NCI-H510A treated with DMSO at 0.1 percent for 48 hours (cell line): ENCODE measurements at regions not wholly inside any gene's neighbourhood (a gene's known extent, or its start where the extent isn't known, plus 50 kb on each side); places are given as distances from the start of the nearest gene placed in this dataset.

Source experiments
- DNase-seq: peaks from one replicate; lab custom pipeline; 2025; lab: John Stamatoyannopoulos, UW

DNA sequence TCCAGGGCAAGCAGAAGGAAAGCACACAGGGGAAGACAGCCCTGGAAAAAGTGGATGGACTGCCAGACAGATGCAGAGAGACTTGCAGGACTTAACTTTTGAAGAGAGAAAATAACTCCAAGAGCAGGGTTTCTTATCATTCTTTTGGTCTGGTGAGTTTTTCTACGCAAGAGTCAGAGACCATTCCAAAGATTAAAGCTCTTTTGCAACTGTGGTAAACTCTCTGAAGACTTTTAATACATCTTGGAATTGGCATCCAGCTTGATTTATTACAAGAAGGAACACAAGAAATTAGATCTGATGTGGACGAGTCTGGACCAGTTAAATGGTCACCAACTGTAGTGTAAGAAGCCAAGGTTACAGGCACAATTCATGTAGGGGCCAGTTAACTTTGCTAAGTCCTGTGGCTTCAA, 153.4 kb downstream of the SIPA1L2 start:
- no peak for DNase-seq

DNA sequence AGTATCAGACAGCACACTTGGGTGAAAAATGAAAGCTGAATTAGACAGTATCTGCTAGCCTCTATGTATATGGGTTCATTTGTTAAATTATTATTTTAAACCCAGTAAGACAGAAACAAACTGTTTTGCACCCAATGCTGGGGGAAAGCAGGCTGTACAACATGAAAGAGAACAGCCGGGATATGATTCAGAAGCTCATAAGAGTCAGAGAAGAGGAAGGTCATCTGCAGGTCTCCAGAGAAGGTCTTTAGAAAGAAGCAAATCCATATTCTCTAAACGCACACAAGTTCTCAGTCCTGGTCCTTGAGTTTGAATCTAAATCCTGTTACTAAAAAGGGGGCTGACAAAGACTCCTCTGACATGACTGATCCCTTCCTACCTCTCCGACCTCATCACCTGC, 155.1 kb downstream of the SIPA1L2 start:
- no peak for DNase-seq

DNA sequence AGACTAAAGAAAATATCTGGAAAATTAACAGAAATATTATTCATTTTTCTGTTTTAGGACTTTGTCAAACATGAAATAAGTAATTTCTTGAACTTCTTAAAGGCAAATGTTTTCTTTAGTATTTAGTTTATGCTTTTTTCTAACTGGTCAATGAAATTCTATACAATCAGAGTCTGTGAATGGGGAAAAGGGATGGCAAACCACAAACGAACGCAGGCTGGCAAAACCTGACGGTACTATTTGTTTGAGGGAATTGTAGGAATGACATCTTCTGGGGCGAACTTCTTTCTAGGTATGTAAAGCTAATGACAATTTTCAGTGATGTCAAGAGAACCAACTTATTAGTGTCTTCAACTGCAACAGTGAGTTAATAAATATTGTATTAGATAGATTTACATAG, 156.0 kb downstream of the SIPA1L2 start:
- DNase-seq: no peak

DNA sequence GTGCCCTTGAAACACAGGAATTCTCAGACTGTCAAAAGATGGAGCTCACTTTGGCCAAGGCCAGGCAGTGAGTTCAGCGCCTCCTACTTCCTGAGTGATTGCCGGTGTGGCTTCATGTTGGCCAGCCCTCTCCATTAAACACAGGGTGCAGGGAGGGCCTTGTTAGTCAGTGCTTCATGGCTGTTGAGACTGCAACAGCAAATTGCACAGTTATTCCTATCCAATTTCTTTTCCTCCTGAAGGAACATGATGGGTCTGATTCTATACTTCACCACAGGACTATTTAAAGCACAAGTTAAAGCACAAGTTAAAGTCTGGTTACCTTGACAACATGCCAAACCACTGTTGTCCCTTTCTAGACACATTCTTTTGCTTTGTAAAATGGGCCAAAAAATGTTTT, 156.6 kb downstream of the SIPA1L2 start:
- no peak for DNase-seq

DNA sequence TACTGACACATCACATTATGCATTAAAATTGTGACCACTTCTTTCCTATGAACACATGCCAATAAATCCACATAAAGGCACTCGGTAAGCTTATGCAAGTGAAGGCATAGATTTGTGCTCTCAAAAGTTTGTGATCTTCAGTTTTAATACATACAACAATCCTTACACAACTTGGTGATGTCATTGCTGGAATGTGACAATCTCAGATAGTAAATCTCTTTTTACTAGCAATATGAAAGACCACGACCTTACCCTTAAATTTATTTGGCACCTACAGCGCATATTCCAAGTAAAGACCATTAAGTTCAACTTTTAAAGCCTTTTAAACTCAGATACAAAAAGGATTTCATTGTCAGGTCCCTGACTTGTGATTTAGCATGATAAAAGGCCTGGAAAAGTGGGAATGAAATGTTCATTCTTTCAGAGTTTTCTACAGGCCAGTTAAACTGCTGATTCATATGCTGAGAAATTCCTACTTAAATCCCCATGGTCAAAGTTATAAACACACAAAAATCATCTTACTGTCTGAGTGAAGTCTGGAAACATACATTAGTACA, 157.4 kb downstream of the SIPA1L2 start:
- no peak for DNase-seq

DNA sequence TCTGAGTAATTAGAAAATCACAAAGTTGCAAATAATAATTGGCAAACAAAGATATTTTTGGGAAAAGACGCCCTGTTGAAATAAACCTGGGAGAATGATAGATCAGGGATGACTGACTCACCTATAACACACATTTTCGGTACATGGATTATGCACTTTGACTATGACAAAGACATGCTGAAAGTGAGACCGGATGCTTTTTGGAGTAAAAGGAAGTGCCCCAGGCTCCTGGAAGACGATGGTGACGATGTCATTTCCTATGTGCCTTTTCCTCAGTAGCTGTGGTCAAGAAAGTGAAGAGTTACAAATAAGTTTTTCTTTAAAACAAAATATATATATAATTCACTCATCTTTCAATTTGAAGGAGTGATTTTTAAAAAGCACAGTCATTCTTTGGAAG, 158.7 kb downstream of the SIPA1L2 start:
- DNase-seq: no peak

DNA sequence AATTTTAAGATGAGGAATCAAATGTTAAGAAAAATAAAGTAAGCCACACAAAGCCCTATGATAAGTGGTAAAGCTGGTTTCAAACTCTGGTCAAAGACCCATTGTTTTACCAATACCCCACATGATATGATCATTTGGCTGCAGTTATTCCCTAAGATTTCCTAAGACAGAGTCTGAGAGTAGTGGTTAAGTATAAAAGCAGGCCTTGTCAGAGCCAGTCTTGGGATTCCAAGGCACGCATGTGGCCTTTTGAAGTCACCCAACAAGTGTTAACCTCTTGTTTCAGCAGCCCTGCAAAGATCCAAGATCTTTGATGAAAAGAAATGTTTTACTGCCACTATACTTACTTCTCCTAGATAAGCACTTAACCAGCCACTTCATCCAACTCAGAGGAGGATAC, 159.2 kb downstream of the SIPA1L2 start:
- no peak for DNase-seq

DNA sequence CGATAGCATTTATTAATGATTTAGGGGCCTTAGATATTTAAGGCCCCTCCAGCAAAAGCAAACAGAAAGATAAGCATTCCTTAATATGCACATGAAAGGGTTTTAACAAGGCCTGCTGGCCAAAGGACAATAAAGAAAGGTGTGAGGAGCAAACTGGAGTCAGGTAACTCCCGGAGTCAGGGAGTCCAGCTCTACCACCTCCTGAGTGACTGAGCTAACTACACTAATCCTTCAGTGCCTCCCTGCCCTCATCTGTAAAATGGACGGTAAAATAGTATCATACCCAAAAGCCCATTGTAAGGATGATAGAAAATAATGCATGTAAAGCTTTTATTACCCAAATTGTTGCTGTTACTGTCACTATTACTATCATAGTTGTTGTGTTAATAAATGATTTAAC, 161.7 kb downstream of the SIPA1L2 start:
- DNase-seq: no peak

DNA sequence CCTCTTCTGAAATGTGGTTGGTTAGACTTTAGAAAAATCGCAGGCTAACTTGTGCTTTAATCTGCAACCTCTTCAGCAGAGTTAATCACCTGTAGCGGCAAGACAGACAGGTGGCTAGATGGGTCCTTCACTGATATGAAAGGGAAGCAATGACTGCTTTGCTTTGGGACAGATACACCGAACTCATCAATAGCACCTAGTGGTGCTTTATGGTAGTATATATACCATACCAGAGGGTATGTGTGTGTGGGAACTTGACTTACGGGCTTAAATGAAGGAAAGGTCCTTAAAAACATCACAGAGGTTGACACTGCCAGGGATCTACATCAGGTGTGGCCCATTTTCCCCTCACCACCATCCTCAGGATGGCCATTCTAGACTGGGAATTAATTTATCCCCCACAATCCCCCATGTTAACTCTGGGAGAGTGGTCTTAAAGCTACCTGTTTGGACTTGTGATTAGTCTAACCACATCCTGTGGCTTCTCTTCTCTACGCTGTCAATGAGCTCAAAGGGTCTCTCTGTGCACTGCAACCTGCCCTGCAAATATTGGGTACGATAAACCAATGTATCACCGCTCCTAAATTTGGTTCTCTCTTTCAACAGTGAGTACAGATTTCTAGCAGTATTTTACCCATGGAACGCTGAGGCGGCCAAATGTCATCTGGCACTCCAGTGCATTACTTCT, 162.7 kb downstream of the SIPA1L2 start:
- no peak for DNase-seq

DNA sequence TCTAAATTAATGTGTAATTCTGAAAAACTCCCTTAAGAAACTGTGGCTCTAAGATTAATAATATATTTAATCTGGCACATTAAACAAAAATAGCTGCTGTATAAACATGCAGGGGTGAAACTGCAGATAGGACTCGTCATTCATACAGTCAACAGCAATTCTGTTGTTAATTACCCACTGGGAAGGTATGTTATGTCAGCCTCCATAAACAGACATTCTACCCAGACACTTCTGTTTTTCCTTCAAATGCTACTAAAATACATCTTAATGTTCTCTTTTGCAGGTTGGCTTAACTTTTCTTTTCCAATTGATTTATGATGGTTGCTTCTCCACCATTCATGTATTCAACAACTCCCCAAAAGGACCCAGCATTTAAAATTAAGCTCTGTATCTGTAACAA, 165.6 kb downstream of the SIPA1L2 start:
- DNase-seq: no peak

DNA sequence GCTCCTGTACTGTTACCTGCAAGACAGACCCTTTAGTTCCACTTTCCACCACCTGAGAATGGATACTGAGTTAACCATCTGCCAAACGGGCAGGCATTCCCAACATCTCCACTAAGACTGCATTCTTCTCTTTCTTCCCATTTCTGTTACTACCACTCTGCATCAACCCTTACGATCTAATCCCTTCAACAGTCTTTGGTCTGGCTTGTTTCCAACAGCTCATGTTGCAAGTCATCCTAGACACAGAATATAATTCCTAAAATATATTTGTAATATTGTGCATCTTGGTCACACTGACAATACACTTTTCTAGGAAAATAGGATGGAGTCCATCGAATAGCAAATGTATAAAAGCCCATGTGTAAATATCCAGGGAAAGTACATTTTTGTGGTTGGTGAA, 166.7 kb downstream of the SIPA1L2 start:
- no peak for DNase-seq

DNA sequence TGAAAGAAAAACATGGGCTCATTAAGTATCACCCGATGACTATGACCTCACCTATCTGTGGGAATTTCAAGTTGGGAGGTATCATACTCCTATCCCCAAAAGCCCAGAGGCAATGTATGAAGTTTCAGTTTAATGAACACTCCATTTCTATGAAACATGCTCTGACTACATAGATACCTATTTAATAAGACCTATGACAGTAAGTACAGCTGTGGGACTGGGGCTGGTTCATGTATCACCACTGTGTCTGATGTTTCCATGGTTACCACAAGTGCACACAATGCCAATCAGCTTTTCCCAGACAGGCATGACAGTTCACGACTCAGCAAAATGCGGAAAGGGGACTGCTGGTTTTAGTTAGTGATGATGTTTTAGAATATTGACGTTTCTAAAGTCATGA, 167.7 kb downstream of the SIPA1L2 start:
- peak; percentile 51 for DNase-seq

DNA sequence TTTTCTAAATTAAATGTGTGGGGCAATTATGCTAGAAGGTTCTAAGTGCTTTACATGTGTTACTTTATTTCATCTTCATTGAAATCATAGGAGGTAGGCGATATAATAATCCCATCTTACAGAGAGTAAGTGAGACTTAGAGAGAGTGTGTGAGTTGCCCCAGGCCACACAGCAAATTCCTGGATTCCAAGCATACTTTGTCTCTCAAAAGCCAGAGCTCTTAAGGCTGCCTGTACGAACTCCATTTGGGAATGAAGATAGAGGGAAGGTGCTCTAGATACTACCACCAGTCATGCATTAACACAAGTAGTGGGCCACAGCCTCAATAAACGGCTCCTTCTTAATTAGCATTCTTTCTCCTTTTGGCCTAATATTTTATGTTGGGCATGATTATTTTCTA, 170.1 kb downstream of the SIPA1L2 start:
- DNase-seq: no peak

DNA sequence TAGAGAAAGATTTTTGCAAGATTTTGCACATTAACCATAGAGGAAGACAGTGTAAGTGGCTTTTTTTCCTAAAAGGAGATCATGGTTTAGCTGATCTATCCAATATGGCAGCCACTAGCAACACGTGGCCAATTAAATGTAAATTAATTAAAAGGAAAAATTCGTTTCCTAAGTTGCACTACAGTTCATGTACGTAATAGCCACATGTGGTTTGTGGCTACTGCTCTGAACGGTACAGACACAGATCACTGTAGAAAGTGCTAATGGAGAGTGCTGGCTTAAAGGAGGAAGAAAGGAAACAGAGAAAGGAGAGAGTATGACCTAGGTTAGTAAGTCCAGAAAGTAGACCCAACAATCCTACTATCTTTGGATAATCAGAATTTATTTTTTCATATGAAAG, 170.8 kb downstream of the SIPA1L2 start:
- DNase-seq: no peak

DNA sequence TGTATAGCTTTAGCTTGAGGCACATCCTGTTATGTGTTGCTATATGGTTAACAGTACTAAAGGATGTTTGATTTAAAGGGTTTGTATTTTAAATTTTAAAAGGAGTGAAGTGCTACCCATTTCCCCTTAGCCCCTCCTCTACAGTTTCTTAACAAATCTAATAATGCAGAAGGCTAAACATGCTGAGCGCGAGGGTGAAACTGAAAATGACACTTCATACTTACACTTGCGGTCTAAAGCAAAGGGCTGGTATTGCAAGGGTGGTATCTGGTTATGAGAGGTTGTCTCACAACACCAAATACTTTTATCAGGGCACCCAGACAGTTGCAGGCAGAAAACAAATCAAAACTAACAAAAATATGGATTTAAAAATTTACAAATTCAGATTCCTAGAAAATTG, 172.3 kb downstream of the SIPA1L2 start:
- no peak for DNase-seq

DNA sequence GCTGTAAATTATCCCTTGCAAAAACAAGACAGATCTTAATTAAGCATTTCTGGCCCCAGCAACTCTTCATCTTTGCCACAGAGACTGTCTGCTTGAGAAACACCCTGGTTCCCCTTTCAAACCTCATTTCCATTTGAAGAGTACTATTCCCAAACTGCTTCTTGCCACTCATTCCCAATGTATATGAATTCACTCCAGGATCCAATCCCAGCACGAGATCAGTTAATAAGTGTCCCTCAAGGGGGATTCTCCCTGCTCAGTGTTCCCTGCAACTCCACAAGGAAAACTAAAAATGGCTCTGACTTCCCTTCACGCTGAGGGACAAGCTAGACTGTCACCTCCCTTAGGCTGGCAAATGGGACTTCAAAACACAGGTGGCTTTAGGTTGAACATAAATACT, 173.2 kb downstream of the SIPA1L2 start:
- DNase-seq: no peak

DNA sequence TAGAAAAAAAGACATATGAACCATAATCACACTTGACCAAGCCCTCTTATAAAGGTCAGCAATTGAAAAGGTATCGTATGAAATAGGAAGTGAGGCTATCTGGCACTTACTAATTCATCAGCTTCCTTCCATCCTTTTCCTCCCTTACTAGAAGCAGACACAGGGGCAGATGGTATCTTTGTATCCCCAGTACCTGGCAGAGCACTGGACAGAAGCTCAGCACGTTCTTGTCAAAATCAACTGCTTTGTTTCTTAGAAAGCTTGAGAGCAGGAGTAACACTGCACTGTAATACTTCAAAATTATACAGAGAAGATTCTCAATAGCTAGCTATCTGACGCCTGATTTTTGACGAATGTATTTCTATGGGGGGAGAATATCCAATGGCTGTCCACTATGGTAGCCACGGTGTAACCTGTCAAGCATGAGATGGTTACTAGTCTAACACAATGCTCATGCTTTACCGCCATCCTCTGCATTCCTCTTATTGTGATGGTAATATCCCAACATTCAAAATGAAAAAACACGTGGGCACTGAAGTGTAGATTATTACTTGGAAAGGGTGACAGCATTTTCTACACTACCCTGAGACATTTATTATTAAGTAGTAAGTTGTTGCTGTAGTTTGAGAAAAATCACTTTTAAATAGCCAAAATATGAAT, 175.6 kb downstream of the SIPA1L2 start:
- no peak for DNase-seq

DNA sequence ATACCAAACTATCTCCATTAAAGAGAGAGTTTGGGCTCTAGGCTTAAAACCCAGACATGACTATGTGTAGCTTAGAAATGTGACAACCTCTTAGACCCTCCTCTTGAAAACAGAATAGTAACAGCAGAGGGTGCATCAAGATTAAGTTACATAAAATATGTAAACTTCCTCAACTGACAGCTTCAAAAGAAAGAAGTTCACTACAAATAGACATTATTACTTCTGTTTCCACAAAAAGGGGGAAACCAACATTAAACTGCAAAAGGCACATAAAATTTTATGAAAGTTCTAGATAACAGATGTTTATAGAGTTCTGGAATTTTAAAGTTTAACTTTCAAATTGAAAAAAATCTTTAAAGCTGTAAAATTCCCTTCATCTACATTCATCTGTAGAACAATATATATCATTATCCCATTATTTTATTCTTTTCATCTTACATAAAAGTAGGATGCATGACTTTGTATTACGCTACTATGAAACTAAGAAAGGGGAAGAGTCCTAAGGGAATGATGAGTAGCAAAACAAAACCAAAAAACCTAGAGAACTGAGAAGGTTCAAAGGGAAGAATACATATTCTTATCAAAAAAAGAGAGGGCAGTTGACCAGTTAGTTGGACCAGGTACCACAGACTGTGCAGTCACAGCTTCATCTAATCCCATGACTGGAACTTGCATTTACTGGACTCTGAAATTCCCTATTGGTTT, 177.0 kb downstream of the SIPA1L2 start:
- no peak for DNase-seq

DNA sequence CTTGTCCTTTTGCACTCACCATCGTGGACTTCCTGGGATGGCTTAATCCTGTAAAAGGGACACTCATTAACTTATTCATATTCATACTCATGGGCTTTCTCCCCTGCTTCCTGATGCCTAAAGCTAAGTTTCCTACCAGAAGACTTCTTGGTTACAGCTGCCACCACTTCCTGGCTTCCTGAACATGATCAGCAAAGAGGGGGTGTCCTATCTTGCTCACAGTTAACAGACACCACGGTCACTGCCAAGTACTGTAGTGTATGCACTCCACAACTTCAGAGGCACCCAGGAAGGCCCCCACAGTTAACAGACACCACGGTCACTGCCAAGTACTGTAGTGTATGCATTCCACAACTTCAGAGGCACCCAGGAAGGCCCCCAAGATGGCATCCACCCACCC, 177.8 kb downstream of the SIPA1L2 start:
- no peak for DNase-seq

DNA sequence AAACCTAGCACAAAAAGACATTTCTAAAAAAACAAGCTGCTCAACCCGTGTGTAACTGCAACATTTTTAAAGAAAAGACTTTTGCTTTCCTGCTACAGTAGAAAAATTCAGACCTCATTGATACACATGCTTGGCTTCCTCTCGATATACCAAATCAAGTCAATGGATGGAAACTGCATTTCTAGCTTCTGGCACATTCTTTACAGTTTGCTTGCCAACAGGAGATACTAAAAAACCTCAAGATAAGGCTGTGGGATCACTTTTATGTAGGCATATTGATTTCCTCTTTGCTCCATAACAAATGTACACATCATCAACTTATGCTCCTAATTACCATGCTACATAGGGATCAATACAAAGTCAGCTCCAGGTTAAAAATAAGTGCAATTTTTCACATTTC, 178.4 kb downstream of the SIPA1L2 start:
- no peak for DNase-seq

DNA sequence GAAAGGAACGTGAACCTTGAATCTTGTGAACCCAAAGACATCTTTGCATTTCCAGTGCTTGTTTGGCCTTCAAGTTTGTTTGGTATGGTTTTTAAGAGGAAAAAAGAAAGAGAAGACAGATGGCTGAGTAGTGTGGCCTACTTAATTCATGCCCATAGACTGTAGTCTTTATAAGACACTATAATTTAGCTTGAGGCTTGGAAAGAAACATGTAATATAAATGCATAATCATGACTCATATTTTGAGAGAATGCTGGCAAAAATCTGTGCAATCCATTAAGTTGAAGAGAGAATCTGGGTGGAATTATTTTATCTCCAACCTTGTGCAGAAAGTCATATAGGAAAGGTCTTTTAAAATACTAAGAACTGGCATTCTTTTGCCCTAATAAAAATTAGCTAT, 179.3 kb downstream of the SIPA1L2 start:
- no peak for DNase-seq

DNA sequence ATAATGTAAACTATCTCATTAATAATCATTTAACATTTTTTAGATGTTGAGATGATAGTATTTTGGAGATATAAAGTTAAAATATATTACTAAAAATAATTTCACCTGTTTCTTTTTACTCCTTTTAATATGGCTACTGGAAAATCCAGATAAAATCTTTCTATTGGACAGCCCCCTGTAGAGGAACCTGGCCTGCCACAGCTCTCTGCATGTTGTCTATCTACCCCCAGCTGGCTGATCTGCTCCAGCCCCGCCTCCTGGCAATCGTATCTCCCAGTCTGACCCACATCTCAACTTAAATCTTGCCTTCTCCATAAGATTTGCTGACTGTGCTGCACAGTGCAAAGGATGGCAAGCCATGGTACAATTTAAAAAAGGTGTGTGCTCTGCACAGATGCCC, 182.8 kb downstream of the SIPA1L2 start:
- DNase-seq: no peak
